IPS-15b (cell line): ENCODE measurements at regions not wholly inside any gene's neighbourhood (a gene's known extent, or its start where the extent isn't known, plus 50 kb on each side); places are given as distances from the start of the nearest gene placed in this dataset.

ENCODE experiments used
- H3K27me3 ChIP-seq: one replicate; pipeline ENCODE4 v1.6.1; 2013; ENCODE audit warnings: low read length; ENCODE audit not compliant: control insufficient read depth, insufficient read depth
- H3K36me3 ChIP-seq: one replicate; pipeline ENCODE4 v1.6.1; 2013; ENCODE audit warnings: low read length; ENCODE audit not compliant: control insufficient read depth, insufficient read depth
- H3K4me1 ChIP-seq: one replicate; pipeline ENCODE4 v1.6.1; 2013; ENCODE audit warnings: mild to moderate bottlenecking, low read length; ENCODE audit not compliant: control insufficient read depth, insufficient read depth
- H3K4me3 ChIP-seq: one replicate; pipeline ENCODE4 v1.5.1; 2013; ENCODE audit warnings: low read depth, low read length
- H3K9ac ChIP-seq: one replicate; pipeline ENCODE4 v1.6.1; 2013; ENCODE audit warnings: low read depth, mild to moderate bottlenecking, low read length
- H3K9me3 ChIP-seq: one replicate; pipeline ENCODE4 v1.6.1; 2013; ENCODE audit warnings: mild to moderate bottlenecking, low read length; ENCODE audit not compliant: control insufficient read depth, insufficient read depth

GRCh38 chr17:77748436-77748835 lies 210.1 kb upstream of the TNRC6C start:
- H3K4me3 ChIP-seq = no peak overlapping the region
- no peaks in the 10 kb centered on the region for H3K27me3 ChIP-seq
- H3K9ac ChIP-seq = no peak overlapping the region

GRCh38 chr17:77749321-77749751 lies 209.2 kb upstream of the TNRC6C start:
- Histone ChIP-seq H3K9ac (no peak overlapping the region), H3K4me1 (no peaks in the 10 kb centered on the region), H3K27me3 (no peaks in the 10 kb centered on the region), H3K4me3 (no peak overlapping the region), H3K36me3 (no peaks in the 10 kb centered on the region), H3K9me3 (no peaks in the 10 kb centered on the region)

More at GRCh38 chr17:77748436-77748835, 210.1 kb upstream of the TNRC6C start:
- H3K36me3 ChIP-seq = no peaks in the 10 kb centered on the region
- H3K4me1 ChIP-seq = no peaks in the 10 kb centered on the region
- H3K9me3 ChIP-seq = no peaks in the 10 kb centered on the region

- no peaks in the 10 kb centered on the region for H3K4me1 ChIP-seq
Measured at GRCh38 chr17:77749989-77750388, 208.5 kb upstream of the TNRC6C start.

GRCh38 chr17:77750427-77751043 lies 208.0 kb upstream of the TNRC6C start:
- H3K9ac ChIP-seq = no peak overlapping the region
- no peak overlapping the region for H3K4me3 ChIP-seq
- no peaks in the 10 kb centered on the region for H3K4me1 ChIP-seq
- no peaks in the 10 kb centered on the region for H3K9me3 ChIP-seq
- no peaks in the 10 kb centered on the region for H3K36me3 ChIP-seq
- H3K27me3 ChIP-seq = no peaks in the 10 kb centered on the region

More at GRCh38 chr17:77749989-77750388, 208.5 kb upstream of the TNRC6C start:
- Histone ChIP-seq H3K9me3 (no peaks in the 10 kb centered on the region), H3K27me3 (no peaks in the 10 kb centered on the region), H3K9ac (no peak overlapping the region), H3K36me3 (no peaks in the 10 kb centered on the region), H3K4me3 (no peak overlapping the region)

GRCh38 chr17:77753246-77753645 lies 205.3 kb upstream of the TNRC6C start:
- Histone ChIP-seq H3K36me3 (no peaks in the 10 kb centered on the region), H3K9me3 (no peaks in the 10 kb centered on the region), H3K4me3 (no peak overlapping the region), H3K4me1 (no peaks in the 10 kb centered on the region), H3K27me3 (no peaks in the 10 kb centered on the region), H3K9ac (no peak overlapping the region)

GRCh38 chr17:77753691-77754245 lies 204.7 kb upstream of the TNRC6C start:
- no peaks in the 10 kb centered on the region for H3K9me3 ChIP-seq
- H3K9ac ChIP-seq = no peak overlapping the region
- H3K36me3 ChIP-seq = no peaks in the 10 kb centered on the region
- no peaks in the 10 kb centered on the region for H3K27me3 ChIP-seq
- no peak overlapping the region for H3K4me3 ChIP-seq
- no peaks in the 10 kb centered on the region for H3K4me1 ChIP-seq

- Histone ChIP-seq H3K4me1 (no peaks in the 10 kb centered on the region), H3K9ac (no peak overlapping the region), H3K27me3 (no peaks in the 10 kb centered on the region), H3K36me3 (no peaks in the 10 kb centered on the region), H3K9me3 (no peaks in the 10 kb centered on the region), H3K4me3 (no peak overlapping the region)
Measured at GRCh38 chr17:77754956-77755355, 203.5 kb upstream of the TNRC6C start.

GRCh38 chr17:77755410-77755963 lies 203.0 kb upstream of the TNRC6C start:
- H3K9me3 ChIP-seq = no peaks in the 10 kb centered on the region
- H3K4me3 ChIP-seq = no peak overlapping the region
- H3K36me3 ChIP-seq = no peaks in the 10 kb centered on the region
- H3K4me1 ChIP-seq = no peaks in the 10 kb centered on the region
- no peak overlapping the region for H3K9ac ChIP-seq
- no peaks in the 10 kb centered on the region for H3K27me3 ChIP-seq

- Histone ChIP-seq H3K9ac (no peak overlapping the region), H3K4me3 (no peak overlapping the region), H3K4me1 (no peaks in the 10 kb centered on the region), H3K27me3 (no peaks in the 10 kb centered on the region), H3K36me3 (no peaks in the 10 kb centered on the region), H3K9me3 (no peaks in the 10 kb centered on the region)
Measured at GRCh38 chr17:77756028-77756427, 202.5 kb upstream of the TNRC6C start.

- Histone ChIP-seq H3K36me3 (no peaks in the 10 kb centered on the region), H3K4me3 (no peak overlapping the region), H3K4me1 (no peaks in the 10 kb centered on the region), H3K27me3 (no peaks in the 10 kb centered on the region), H3K9me3 (no peaks in the 10 kb centered on the region), H3K9ac (no peak overlapping the region)
Measured at GRCh38 chr17:77756846-77757560, 201.5 kb upstream of the TNRC6C start.

- H3K9me3 ChIP-seq = no peaks in the 10 kb centered on the region
- no peak overlapping the region for H3K9ac ChIP-seq
- H3K4me3 ChIP-seq = no peak overlapping the region
- no peaks in the 10 kb centered on the region for H3K27me3 ChIP-seq
- no peaks in the 10 kb centered on the region for H3K4me1 ChIP-seq
- no peaks in the 10 kb centered on the region for H3K36me3 ChIP-seq
Measured at GRCh38 chr17:77757561-77757898, 201.0 kb upstream of the TNRC6C start.

GRCh38 chr17:77763023-77763422 lies 195.5 kb upstream of the TNRC6C start:
- H3K4me3 ChIP-seq = no peak overlapping the region
- no peak overlapping the region for H3K9ac ChIP-seq
- H3K9me3 ChIP-seq = no peaks in the 10 kb centered on the region
- H3K27me3 ChIP-seq = no peaks in the 10 kb centered on the region
- H3K36me3 ChIP-seq = no peaks in the 10 kb centered on the region
- H3K4me1 ChIP-seq = peaks cover 3% of the 10 kb centered on the region
